ENCODE measurements at regions not wholly inside any gene's neighbourhood (a gene's known extent, or its start where the extent isn't known, plus 50 kb on each side); places are given as distances from the start of the nearest gene placed in this dataset.

GRCh38 chr1:103177108-103177775 lies 68.9 kb upstream of the COL11A1 start:
- H3K36me3 ChIP-seq (ENCODE audit: insufficient read depth, low read length), result no peaks in the 10 kb centered on the region
- H3K9me3 ChIP-seq (ENCODE audit: low read length), result peaks cover 7% of the 10 kb centered on the region; the same call in 1 of the 2 replicates
- H3K9ac ChIP-seq (ENCODE audit: low read length), result no peak overlapping the region
- H3K27ac ChIP-seq (ENCODE audit: low read length), result no peak overlapping the region
- no peaks in the 10 kb centered on the region for H3K9me2 ChIP-seq (replicated peaks; ENCODE audit: insufficient read depth, low read length)
- H4K20me1 ChIP-seq (ENCODE audit: insufficient read depth, low read depth, low read length), result no peaks in the 10 kb centered on the region
- no peak overlapping the region for H2AFZ ChIP-seq (ENCODE audit: low read length)
- H3K4me1 ChIP-seq (ENCODE audit: low read length), result no peaks in the 10 kb centered on the region
- H3K79me2 ChIP-seq (ENCODE audit: low read length), result no peaks in the 10 kb centered on the region
- no peaks in the 10 kb centered on the region for H3K27me3 ChIP-seq (ENCODE audit: low read length)
- no peak overlapping the region for H3K4me2 ChIP-seq (ENCODE audit: low read depth, low read length, poor library complexity, severe bottlenecking)
- no peak overlapping the region for H3K4me3 ChIP-seq (ENCODE audit: low read length)
- no peak for DNase-seq

GRCh38 chr1:103171041-103171590 lies 62.8 kb upstream of the COL11A1 start:
- Histone ChIP-seq H3K9me2 (replicated peaks; ENCODE audit: insufficient read depth, low read length) (no peaks in the 10 kb centered on the region), H3K4me1 (ENCODE audit: low read length) (no peaks in the 10 kb centered on the region), H4K20me1 (ENCODE audit: insufficient read depth, low read depth, low read length) (no peaks in the 10 kb centered on the region), H2AFZ (ENCODE audit: low read length) (no peak overlapping the region), H3K9me3 (ENCODE audit: low read length) (peaks cover 12% of the 10 kb centered on the region; the same call in 1 of the 2 replicates), H3K27me3 (ENCODE audit: low read length) (no peaks in the 10 kb centered on the region), H3K36me3 (ENCODE audit: insufficient read depth, low read length) (no peaks in the 10 kb centered on the region), H3K4me2 (ENCODE audit: low read depth, low read length, poor library complexity, severe bottlenecking) (no peak overlapping the region), H3K79me2 (ENCODE audit: low read length) (no peaks in the 10 kb centered on the region), H3K27ac (ENCODE audit: low read length) (no peak overlapping the region), H3K9ac (ENCODE audit: low read length) (no peak overlapping the region), H3K4me3 (ENCODE audit: low read length) (no peak overlapping the region)
- DNase-seq, result no peak

- no peaks in the 10 kb centered on the region for H3K4me1 ChIP-seq (ENCODE audit: low read length)
- H3K79me2 ChIP-seq (ENCODE audit: low read length), result no peaks in the 10 kb centered on the region
- H3K27ac ChIP-seq (ENCODE audit: low read length), result no peak overlapping the region
- H3K4me2 ChIP-seq (ENCODE audit: low read depth, low read length, poor library complexity, severe bottlenecking), result no peak overlapping the region
- no peak overlapping the region for H3K9ac ChIP-seq (ENCODE audit: low read length)
- no peaks in the 10 kb centered on the region for H4K20me1 ChIP-seq (ENCODE audit: insufficient read depth, low read depth, low read length)
- no peak for DNase-seq
- no peak overlapping the region for H3K4me3 ChIP-seq (ENCODE audit: low read length)
- peaks cover 12% of the 10 kb centered on the region; the same call in 1 of the 2 replicates for H3K9me3 ChIP-seq (ENCODE audit: low read length)
- H2AFZ ChIP-seq (ENCODE audit: low read length), result no peak overlapping the region
- no peaks in the 10 kb centered on the region for H3K36me3 ChIP-seq (ENCODE audit: insufficient read depth, low read length)
- no peaks in the 10 kb centered on the region for H3K9me2 ChIP-seq (replicated peaks; ENCODE audit: insufficient read depth, low read length)
- no peaks in the 10 kb centered on the region for H3K27me3 ChIP-seq (ENCODE audit: low read length)
These were observed 62.3 kb upstream of the COL11A1 start for GRCh38 chr1:103170609-103171008.

- H3K27ac ChIP-seq (ENCODE audit: low read length), result no peak overlapping the region
- no peaks in the 10 kb centered on the region for H3K9me3 ChIP-seq (ENCODE audit: low read length)
- DNase-seq, result no peak
- H3K36me3 ChIP-seq (ENCODE audit: insufficient read depth, low read length), result no peaks in the 10 kb centered on the region
- H3K4me2 ChIP-seq (ENCODE audit: low read depth, low read length, poor library complexity, severe bottlenecking), result no peak overlapping the region
- no peak overlapping the region for H3K4me3 ChIP-seq (ENCODE audit: low read length)
- 0 out of 2 replicates have a peak, but pooled peaks cover 3% of the 10 kb centered on the region for H3K9me2 ChIP-seq (replicated peaks; ENCODE audit: insufficient read depth, low read length)
- H4K20me1 ChIP-seq (ENCODE audit: insufficient read depth, low read depth, low read length), result no peaks in the 10 kb centered on the region
- H3K4me1 ChIP-seq (ENCODE audit: low read length), result no peaks in the 10 kb centered on the region
- no peaks in the 10 kb centered on the region for H3K79me2 ChIP-seq (ENCODE audit: low read length)
- no peak overlapping the region for H3K9ac ChIP-seq (ENCODE audit: low read length)
- no peak overlapping the region for H2AFZ ChIP-seq (ENCODE audit: low read length)
- no peaks in the 10 kb centered on the region for H3K27me3 ChIP-seq (ENCODE audit: low read length)
These were observed 54.0 kb upstream of the COL11A1 start for GRCh38 chr1:103162360-103162759.

GRCh38 chr1:103160281-103160680 lies 52.0 kb upstream of the COL11A1 start:
- no peaks in the 10 kb centered on the region for H4K20me1 ChIP-seq (ENCODE audit: insufficient read depth, low read depth, low read length)
- no peak overlapping the region for H3K27ac ChIP-seq (ENCODE audit: low read length)
- H3K9me2 ChIP-seq (replicated peaks; ENCODE audit: insufficient read depth, low read length), result 0 out of 2 replicates have a peak, but pooled peaks cover 3% of the 10 kb centered on the region
- H3K27me3 ChIP-seq (ENCODE audit: low read length), result no peaks in the 10 kb centered on the region
- H3K79me2 ChIP-seq (ENCODE audit: low read length), result no peaks in the 10 kb centered on the region
- H3K36me3 ChIP-seq (ENCODE audit: insufficient read depth, low read length), result no peaks in the 10 kb centered on the region
- H3K4me2 ChIP-seq (ENCODE audit: low read depth, low read length, poor library complexity, severe bottlenecking), result no peak overlapping the region
- no peak overlapping the region for H2AFZ ChIP-seq (ENCODE audit: low read length)
- H3K9ac ChIP-seq (ENCODE audit: low read length), result no peak overlapping the region
- H3K9me3 ChIP-seq (ENCODE audit: low read length), result no peaks in the 10 kb centered on the region; the same call in 1 of the 2 replicates
- H3K4me1 ChIP-seq (ENCODE audit: low read length), result no peaks in the 10 kb centered on the region
- no peak overlapping the region for H3K4me3 ChIP-seq (ENCODE audit: low read length)
- DNase-seq, result no peak

Measured in Karpas-422 (cell line).